ENCODE measurements at regions not wholly inside any gene's neighbourhood (a gene's known extent, or its start where the extent isn't known, plus 50 kb on each side); places are given as distances from the start of the nearest gene placed in this dataset.

DNA sequence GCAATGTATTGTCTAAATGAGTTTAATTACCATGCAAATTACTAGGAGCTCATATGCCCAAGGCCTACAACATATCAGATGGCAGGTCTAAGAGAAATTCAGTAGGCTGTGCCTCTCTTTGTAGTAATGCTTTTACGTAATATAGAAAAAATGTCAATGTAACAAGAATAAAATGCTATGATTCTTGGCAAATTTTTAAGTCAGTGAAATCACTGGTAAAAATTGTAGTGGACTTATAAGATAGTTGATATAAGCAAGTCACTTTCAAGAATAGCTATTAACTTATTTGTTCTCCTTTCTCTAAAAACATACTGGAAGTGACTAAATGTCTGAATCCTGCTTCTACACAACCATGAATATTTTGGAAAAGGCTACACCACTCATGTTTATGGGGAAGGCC is 707.8 kb downstream of the TUSC7 start:
- DNase-seq: no peak

DNA sequence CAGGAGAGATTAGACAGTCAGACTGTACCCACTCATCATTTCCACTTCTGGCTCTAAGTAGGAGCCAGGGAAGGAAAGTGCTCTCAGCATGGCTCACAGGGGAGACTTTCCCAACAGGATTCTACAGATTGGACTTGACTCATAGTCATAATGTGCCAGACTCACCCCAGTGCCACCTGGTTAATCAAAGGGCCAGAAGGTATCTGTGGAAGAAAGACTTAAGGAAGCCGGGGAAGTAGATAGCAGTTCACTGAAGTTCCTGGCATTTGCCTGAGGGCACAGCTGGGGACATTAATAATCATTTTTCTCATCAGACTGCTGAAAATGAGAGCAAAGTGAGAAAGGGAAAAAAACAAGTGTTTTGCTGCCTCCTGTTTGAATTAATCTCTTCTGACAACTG is 717.5 kb downstream of the TUSC7 start:
- DNase-seq: no peak

DNA sequence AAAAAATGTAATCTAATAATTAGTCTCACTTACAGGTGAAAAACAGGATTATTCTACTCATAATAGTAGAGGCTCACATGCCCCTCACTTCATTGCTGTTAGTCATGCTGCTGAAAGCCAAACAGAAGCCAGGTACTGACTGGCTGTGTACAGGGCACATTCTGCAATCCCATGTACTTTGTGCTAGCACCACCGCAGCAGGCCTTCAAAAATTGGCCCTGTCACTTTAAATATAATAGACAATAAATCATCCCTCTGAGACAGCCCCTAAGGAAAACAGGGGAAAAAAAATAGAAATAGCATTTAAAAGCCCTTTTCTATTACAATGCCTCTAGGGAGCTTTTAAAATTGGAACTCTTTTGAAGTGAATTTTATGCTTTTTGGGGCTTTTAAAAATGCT is 723.8 kb downstream of the TUSC7 start:
- no peak for DNase-seq

DNA sequence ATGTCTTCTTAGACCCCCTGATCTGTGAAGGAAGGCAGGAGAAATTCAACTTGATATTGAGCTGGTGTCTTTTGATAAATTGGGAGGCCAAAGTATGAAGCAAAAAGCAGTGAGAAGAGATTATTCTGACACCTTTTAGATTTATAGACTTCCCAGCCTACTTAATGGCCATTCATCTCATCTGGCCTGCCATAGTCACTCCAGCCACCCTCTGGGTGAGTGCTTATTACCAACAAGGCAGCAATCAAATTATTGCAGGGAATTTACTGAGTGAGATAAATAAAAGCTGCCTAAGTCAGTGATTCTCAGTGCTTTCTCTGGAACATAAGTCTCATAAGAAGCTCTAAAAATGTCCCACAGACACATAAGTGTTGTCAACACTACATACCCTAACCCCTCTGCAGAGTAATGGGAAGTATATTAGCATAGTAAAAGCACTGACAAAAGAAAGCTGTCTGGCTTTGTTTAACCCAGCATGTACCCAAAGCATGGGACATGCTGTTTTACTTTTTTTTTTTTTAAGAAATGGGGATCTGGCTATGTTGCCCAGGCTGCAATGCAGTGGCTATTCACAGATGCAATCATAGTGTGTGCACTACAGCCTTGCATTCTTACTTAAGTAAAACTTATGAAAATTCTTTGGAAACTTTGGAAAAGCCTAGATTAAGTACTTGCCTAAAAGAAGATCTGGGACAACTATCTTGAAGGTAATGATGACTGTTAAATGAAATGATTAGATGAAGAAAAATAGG is 725.3 kb downstream of the TUSC7 start:
- no peak for DNase-seq

DNA sequence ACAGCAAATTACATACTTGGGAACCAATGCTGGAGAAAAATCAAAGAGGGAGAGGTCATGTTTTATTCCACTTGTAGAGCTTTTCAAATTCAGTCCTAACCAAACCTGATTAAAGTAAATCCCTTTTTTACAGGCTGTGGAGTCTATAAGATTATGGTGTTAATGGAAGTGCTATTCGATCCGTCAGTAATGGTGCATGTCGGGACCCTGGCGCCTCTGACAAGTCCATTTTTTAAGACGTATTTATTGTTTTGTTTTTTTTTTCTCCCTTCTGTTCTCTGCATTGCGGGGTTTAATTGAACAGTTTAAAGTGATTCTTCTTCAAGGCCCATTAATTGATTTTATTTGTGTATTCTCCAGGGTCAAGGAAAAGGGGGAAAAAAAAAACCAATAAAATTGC is 725.9 kb downstream of the TUSC7 start:
- DNase-seq: no peak

DNA sequence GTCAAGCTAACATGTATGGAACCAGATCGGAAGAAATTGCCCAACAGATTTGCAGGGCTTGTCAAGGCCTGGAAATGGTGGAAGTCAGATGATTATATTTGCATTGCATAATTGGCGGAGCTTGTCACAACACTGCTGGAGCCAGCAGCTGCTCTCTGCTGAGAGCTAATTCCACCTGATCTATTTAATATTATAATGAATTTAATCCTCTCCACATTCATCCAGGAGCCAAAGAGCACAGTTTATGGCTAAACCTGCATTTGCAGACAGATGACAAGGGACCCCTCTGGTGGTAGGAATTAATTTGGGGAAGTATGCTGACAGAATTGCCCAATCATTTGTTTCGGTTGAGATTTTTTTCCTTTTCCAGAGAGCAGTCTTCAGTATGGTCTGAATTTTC is 730.2 kb downstream of the TUSC7 start:
- no peak for DNase-seq

DNA sequence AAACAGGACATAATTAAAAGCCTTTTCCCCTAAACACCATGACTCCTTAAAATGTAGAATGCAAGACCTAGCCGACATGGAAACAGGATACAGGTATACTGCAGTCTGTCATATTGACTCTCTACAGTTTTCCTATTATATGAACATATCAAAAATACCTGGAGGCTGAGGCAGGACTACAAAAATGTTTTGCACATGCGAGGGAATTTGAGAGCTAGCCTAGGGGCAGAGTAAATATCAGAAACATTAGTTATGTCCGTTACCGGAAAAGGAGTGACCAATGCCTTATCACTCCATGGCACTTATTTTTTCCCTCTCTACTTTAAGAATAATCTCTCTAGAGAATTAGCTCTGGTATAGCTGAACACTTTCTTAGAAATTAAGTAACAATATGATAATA is 732.3 kb downstream of the TUSC7 start:
- no peak for DNase-seq

DNA sequence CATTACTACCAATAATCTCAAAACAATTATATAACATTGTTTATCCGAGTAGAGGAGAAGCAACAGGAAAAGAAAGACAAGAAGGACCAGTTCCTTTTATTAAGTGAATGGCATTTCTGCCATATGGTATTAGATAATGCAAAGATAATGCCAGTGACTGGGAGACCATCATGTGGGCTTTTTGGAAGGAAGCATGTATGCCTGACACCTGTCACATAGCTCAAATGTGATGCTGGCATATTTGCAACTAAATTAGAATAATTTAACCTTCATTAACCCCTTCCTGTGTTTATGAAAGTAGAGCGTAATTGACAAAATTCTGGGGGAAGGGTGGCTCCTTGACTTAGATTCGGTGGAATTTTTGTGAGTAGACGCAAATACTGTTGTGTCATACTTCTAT is 733.0 kb downstream of the TUSC7 start:
- no peak for DNase-seq

DNA sequence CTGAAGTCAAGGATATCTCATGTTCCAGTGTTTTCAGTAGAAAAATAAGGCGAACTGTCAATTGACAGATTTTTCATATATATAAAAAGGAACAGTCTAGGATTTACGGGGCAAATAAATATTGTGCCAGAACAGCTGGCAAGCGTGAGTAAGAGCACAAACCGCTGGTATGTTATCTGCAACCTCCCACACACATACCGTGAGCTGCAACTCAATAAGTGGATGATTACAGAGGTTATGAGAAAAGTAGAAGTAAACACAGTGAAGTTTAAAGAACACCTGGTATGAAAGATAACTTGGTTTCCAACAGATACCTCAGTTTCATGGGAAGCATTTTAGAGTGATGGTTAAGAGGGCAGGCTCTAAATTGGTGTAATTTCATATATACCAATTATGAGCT is 733.4 kb downstream of the TUSC7 start:
- DNase-seq: no peak

DNA sequence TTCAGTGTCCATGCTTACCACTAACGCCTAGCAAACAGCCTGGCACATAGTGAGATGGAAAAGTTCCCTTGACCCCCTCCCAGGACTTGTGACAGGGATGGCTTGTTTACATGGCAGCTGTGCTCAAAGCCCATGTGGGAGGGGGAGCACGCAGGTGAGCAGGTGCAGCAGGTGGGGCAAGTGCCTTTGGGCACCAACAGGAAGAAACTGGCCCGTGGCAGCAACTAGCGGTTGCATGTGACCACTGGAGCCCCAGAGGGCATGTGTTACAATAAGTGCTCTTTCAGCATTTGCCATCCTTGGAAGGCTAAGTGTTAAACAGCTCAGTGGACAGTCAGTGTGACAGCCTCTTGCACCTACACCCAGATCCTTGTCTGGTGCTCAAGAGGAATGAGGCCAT is 734.6 kb downstream of the TUSC7 start:
- DNase-seq: no peak

DNA sequence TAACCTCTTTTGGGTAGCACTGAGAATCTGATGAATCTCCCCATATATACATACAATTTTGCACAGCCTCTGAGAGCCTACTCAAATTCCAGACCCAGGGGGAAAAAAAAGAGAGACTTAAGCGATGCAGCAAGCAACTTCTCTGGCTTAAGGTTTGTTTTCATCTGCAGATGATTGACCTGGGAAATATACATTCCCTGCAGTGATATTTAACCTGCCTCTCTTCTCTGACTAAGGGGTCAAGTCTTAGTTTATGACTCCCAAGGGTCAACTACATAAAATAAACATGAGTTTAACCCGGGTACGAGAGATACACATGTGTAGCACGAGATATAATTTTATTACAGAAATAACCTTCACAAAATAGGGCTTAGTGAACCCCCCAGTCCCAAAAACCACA is 737.8 kb downstream of the TUSC7 start:
- DNase-seq: no peak

DNA sequence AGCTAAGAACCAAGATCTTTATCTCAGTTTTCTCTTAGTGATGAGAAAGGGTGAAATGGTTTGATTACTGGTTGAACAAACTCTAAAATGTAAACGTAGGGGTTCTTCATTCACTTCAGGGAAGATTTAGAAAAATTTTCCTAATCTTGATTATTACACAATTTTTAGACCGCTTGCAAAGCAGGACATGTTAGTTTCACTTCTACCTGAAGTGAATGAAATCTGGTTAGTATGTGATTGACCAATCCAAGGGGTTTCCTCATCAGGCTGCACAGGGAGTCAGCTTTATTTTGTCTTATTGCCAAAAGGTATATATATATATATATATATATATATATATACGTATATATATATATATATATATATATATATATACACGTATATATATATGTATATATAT is 740.4 kb downstream of the TUSC7 start:
- DNase-seq: no peak

DNA sequence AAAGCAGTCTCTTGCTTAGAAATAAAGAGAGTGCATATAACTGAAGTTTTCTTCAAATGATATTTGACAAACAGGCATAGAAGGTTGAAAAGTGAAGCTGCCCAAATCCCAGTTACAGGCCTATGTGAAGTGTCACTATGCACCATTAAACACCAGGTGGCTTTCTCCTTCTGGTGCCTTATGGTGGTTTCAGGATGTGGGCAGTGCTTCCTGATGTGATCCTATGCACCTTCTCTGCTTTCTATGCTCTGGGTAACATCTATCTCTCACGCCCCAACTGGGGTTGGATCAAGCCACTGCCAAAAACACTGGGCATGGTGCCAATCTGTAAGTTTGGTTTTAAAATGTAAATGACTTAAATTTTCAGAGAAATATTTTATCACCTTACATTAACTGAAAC is 744.7 kb downstream of the TUSC7 start:
- no peak for DNase-seq

DNA sequence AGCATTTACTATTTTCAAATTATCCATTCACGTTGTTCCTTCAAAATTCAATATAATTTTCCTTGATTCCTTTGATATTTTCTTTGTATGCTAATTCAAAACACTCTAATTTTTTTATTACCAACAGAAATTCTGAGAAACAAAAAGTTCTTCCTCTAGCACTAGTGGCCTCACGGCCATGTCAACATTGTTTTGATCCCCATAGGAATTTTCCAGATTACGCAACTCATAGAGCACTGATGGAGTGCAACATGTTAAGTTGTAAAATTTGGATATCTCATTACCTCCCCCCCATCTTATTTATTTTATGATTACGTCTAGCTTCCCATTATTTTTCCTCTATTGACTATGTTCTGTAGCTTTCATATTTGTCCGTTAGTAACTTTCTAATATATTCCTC is 745.3 kb downstream of the TUSC7 start:
- no peak for DNase-seq

DNA sequence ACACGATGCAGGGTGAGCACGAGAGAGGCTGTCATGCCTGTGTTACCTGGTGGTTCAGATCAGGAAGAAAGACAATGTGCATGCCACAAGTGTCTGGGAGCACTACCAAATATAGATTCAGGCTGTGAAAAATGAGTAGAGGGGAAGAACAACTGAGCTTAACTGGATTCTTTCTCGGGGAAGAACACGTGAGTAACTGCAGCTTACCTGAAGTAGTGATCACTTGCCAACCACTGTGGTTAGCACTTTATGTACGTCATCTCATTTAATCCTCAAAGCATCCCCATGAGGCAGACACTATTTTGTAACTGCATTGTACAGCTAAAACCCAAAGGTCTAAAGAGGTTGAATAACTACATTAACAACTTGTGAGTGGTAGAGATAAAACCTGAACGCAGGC is 746.2 kb downstream of the TUSC7 start:
- DNase-seq: no peak

DNA sequence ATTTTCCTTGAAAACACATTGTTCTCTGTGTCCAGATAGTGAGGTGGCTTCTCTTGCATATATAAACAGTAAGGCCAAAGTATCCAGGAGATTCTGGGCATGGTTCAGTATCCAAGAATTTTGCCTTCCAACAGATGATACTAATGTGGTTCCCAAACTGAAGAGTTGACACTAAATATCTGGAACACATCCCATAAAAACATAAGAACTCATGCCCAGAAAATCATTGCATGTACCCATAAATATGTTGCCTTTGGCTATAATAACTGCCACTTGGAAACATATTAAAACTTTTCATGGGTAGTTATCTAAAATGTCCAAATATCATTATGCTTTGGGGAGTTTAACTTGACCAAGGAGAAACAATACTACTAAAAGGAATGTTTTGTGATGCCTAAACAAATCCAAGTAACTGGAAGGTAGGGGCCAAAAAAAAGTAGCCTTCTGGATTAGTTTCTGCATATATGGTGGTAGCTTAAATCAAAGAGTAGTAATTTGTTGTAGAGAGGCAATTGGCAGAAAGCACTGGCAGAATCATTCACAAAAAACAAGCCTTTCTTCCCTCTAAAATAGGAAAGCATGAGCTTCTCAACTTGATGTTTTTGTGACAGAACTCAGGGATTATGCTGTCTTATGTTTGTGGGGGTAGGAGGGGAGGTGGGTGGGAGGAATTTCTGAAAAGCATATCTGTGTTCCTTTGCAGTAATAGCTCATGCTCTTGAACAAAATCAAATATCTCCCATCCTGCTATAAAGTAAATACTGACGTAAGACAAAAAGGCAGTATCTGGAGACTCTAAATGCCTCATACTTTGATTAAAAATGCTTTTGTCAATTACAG is 753.9 kb downstream of the TUSC7 start:
- no peak for DNase-seq

DNA sequence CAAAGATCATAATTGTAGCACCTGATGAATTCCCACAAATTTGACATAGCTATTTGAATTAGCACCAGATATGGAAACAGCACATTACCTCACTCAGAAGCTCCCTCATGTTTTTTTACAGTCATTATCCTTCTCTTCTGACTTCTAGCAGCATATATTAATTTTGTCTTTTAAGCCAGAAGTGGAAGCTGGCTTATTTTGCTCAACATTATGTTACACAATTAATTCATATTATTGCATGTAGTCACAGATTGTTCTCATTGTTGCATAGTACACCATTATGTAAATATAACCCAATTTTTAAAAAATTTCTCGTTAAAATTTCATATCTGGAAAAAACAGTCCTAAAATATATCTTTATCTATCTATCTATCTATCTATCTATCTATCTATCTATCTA is 762.3 kb downstream of the TUSC7 start:
- DNase-seq: no peak

DNA sequence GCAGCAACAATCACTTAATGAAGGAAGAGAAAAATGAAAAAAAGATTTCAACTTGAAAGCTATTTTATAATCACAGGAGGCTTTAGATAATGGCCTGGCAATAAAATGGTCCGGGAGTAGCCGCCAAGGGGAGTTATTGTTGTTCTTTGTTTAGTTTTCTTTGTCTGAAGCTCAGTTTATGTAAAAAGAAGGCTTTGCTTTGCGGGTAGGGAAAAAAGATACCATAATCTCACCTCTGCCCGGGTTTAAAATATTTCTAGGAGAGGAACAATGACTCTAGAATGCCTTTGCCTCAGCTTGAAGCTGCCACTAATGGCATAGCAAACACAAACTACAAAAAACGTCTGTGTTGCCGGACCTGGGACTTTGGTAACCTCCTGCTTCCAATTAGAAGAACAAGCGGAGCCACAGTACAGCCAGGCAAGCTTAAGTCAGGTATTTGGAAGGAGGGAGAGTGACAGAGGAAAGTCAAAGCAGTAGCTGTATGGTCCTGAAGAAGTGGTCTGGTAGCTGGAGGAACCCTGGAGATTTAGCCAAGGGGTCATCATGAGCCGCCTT is 764.5 kb downstream of the TUSC7 start:
- no peak for DNase-seq

DNA sequence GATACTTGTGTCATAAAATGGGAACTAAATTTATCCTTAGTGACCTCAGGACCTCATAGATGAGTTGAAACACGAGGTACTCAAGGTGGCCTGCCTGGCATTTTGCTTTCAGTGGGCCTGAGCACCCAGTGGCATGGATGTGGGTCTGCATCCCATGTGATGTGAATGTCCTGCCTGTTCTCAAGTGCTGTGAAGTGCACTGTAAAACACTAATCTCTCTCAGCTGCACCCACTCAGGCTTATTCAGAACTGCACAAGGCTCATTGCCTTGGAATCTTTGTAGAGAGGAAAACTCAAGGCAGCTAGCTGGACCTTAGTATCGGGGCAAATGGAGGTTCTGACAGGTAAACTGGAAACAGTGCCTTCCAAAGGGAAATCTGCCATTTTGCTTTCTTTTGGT is 767.0 kb downstream of the TUSC7 start:
- DNase-seq: no peak

DNA sequence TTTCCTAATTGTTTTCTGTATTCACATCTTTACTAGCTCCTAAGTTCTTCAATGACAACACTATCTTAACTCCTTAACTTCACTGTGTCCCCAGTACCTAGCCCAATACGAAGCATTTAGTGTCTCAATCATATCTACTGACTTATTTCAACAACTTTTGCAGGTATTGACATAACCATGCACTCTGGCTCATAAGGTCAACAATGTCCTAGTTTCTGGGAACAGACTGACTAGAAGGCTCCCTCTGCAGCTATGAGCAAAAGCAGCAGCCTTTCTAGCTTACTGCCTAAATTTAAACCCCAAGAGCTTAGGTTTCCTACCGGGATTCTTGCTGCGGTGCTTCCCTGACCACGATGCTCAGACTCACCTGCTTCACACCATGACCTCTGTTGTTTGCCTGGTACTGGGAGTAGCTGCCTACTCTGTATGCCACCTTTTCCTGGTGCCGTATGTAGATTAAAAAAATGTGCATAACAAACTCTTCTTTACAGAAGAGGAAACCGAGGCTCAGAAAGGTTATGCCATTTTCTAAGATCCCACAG is 767.7 kb downstream of the TUSC7 start:
- no peak for DNase-seq

DNA sequence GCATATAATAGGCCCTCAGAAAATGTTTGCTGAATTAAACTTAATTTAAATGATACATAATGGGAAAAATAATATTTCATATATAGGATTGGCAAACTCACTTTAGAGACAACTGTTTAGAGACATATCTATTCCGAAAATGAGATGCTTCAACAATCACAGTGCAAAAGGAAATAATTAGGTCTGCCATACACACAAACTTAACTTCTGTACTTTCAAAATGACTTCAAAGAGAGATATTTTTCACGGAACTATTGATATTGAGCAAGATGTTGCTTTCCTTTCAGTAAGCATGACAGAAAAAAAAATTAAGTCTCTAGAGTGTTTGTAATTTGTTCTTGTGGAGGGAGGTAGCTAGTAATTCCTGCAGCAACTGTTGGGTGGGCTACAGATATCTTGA is 769.5 kb downstream of the TUSC7 start:
- no peak for DNase-seq

DNA sequence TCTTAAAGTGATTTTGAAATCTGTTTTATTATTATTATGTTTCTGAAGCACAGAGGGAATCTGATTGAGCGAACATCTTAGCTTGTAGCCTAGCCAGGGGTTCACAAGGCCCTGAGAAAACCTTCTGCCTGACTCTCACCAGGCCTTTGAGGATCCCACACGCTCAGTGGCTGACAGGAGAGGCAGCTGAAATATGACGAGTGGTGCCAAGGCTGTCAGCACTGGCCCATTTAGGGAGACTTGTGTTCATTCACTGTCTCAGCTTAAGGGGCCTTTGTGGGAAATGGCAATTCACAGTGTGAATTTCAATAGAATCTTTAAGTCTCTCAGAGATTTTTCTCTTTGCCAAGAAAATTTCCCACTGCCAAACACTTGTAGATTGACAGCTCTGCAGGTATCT is 770.9 kb downstream of the TUSC7 start:
- DNase-seq: no peak

DNA sequence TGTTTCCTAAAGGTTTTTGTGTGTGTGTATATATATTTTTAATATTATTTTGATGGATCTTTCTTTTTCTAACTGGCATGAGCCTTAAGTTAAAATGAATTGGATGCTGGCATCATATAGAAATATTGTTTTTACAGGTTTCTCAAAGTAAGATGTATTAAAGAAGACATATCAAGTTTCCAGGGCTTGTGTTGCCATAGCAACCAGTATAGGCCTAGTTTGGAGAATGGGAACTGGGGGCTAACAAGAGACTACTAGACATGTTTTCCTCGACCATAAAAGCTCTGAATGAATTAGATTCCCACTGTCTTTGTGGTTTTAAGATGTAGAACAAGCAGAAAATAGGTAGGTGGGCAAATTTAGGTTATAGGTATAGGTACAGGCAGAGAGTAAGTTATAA is 771.4 kb downstream of the TUSC7 start:
- no peak for DNase-seq

DNA sequence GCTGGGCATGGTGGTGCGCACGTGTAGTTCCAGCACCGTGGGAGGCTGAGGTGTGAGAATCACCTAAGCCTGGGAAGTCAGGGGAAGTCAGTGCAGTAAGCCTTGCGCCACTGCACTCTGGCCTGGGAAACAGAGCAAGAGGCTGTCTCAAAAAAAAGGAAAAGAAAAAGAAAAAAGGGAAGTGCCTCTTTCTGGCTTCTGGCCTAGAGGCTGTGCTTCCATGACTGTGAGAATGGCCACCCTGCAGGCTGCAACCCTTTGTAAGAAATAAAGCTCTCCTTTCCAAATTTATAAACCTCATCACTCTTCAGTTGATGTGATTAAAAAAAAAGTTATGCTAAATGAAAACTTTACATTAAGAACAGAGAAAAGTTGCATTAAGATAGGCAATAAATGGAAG is 774.3 kb downstream of the TUSC7 start:
- DNase-seq: no peak

All from amniotic stem cell (primary cell).